ENCODE measurements at regions not wholly inside any gene's neighbourhood (a gene's known extent, or its start where the extent isn't known, plus 50 kb on each side); places are given as distances from the start of the nearest gene placed in this dataset.
"Not testable (repeated sequence)": the region's sequence is repeated elsewhere in the genome, so short reads cannot be mapped to it uniquely, and the experiment has no call there.

GRCh38 chr6:90370493-90370959 is 73.9 kb upstream of the BACH2 start:
- no peak for DNase-seq

GRCh38 chr6:90369651-90370050 is 73.0 kb upstream of the BACH2 start:
- no peak for DNase-seq

DNA sequence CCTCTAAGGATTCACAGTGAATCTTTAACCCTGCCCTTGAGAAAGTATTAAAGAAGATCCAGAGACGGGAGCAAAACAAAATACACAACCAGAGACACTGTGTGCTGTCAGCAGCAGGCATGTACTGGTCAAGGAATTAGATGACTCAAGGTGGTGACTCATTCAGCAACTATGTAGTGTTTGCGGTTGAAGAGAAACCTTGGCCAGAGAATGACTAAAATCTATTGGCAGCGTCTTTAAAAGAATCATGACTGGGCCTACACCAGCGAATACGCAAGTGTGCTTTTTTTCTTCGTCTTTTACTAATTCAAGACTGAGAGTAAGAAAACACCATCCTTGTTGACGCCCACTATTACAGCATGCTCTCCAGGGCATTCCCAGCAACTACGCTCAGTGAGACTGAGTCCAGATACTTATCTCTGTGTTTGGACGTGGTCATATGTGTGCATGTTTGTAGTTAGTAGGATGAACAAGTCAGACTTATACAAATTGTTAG is 72.4 kb upstream of the BACH2 start:
- peak; percentile 88 to 97 (median 95) for DNase-seq

DNA sequence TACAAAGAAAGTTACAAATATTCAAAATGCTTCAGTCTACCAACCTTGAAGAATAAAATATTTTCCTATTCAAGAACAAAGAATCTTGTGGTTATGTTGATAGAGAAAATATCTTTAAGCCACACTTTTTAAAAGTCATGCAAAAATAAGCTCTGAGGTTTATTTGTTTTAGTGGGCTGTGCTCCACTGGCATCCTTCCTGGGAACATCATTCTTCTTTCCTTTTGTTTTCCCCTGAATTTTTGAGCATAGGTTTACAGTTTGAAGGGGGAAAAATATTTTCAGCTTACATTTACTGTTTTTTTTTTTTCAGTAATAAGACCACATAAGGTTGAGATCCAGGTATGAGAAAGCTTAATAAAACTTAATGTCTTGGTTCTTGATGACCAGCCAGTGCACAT is 72.0 kb upstream of the BACH2 start:
- no peak for DNase-seq

GRCh38 chr6:90368001-90368400 is 71.4 kb upstream of the BACH2 start:
- no peak for DNase-seq

- no peak for DNase-seq
Observed at GRCh38 chr6:90365565-90366219, 69.0 kb upstream of the BACH2 start.

GRCh38 chr6:90365002-90365401 is 68.4 kb upstream of the BACH2 start:
- DNase-seq, result no peak

GRCh38 chr6:90364286-90364685 is 67.6 kb upstream of the BACH2 start:
- DNase-seq, result no peak

GRCh38 chr6:90362318-90362717 is 65.7 kb upstream of the BACH2 start:
- no peak for DNase-seq

DNA sequence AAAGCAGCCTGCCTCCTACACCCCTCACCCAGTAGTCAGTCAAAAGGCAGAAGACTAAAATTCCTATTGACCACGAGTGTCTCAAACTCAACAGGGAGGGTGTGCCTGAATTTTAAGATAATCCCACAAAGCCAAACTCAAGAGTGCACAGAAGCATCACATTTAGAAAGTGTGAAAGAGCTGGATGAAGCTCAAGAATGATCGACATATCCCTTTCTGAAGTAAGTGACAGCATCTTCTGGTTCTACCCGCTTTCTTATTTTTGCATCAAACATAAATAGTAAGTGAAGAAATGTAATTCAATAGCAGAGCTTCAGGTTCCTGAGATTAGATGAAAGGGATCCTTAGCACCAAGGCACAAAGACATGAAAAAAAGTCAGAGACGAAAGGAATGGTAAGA is 64.5 kb upstream of the BACH2 start:
- no peak for DNase-seq

GRCh38 chr6:90358036-90358770 is 61.6 kb upstream of the BACH2 start:
- DNase-seq, result not testable (repeated sequence)

- no peak for DNase-seq
Observed at GRCh38 chr6:90356012-90356421, 59.4 kb upstream of the BACH2 start.

DNA sequence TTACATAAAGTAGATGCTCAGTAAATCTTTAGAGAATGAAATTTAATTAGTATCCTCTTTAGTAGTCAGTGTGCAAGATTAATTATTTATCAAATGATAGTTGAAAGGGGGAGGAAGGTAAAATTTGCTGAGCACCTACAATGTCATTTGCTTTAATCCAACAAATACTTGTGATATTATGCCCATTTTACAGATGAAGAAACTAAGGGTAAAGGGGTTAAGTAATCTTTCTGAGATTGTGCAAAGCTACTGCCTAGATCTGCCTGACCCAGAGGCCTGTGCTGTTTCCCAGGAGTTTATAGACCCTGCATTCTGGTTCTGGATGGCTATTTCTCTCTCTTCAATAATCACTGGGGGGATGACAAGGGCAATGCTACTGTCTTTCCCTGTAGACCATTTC is 58.3 kb upstream of the BACH2 start:
- DNase-seq, result no peak

- DNase-seq, result peak; percentile 70 to 89 (median 86)
Observed at GRCh38 chr6:90351696-90352095, 55.1 kb upstream of the BACH2 start.

- DNase-seq, result peak; percentile 75 to 81 (median 79)
Observed at GRCh38 chr6:90350689-90351554, 54.3 kb upstream of the BACH2 start.

DNA sequence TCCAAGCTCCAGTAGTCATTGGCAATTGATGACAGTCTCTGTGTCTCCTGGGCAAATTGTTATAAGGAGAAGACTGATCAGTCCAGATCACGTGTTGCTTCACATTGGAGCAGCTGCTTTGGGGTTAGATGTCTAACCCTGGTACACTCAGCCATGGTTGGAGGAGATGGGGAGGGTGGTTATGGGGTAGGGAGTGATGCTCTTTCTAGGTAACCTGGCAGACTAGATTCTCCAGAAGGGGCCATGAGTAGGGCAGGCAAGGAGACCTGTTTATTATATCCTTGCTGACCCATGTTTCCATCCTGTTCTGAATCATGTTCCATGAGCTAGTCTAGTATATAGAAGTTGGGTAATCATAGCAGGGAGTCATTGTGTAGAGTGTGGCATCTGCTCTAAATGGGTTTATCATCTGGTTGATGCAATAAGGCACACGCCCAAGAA is 50.8 kb upstream of the BACH2 start:
- peak; percentile 15 to 51 (median 38) for DNase-seq

GRCh38 chr6:90346729-90347128 is 50.1 kb upstream of the BACH2 start:
- no peak for DNase-seq

Measured in suppressor macrophage treated with lipopolysaccharide for 1 hour (primary cell).